Natural killer cell treated with Interleukin-12 subunit alpha and Interleukin-12 subunit beta and Interleukin-15 and Interleukin-18, amount 100 ng/mL, for 72 hours (primary cell): ENCODE measurements at regions not wholly inside any gene's neighbourhood (a gene's known extent, or its start where the extent isn't known, plus 50 kb on each side); places are given as distances from the start of the nearest gene placed in this dataset.

Source experiments
- ATAC-seq, 2 donors: fragments of 150-1000 bp; cut with Tn5 transposase in 1 of 2; sonication (Bioruptor Pico), chemical (Tn5 transposase) in 1 of 2; 2 replicates each; pipeline ENCODE4 v1.10.0; 2021
- DNase-seq: peaks from one replicate; pipeline ENCODE4 v3.0.0; 2022; ENCODE audit warnings: low spot score
- H3K27ac Mint-ChIP-seq, 2 donors: 1 replicate in 1 of 2; 2 replicates in 1 of 2; pipeline ENCODE4 v1.8.0; 2022; ENCODE audit warnings: mixed read lengths in 2 of 2, mild to moderate bottlenecking in 1 of 2, moderate library complexity in 1 of 2
- H3K27me3 Mint-ChIP-seq, 2 donors: 1 replicate in 1 of 2; 2 replicates in 1 of 2; pipeline ENCODE4 v1.8.0; 2022; ENCODE audit warnings: mixed read lengths in 2 of 2
- H3K36me3 Mint-ChIP-seq: one replicate; pipeline ENCODE4 v1.8.0; 2022; ENCODE audit warnings: mixed read lengths
- H3K4me1 Mint-ChIP-seq, 2 donors: 1 replicate in 1 of 2; 2 replicates in 1 of 2; pipeline ENCODE4 v1.8.0; 2022; ENCODE audit warnings: low read depth in 2 of 2, mixed read lengths in 2 of 2, mild to moderate bottlenecking in 1 of 2
- H3K4me3 Mint-ChIP-seq: one replicate; pipeline ENCODE4 v1.8.0; 2022; ENCODE audit warnings: mixed read lengths
- H3K9me3 Mint-ChIP-seq: 2 replicates; pipeline ENCODE4 v1.8.0; 2022; ENCODE audit warnings: mixed read lengths

DNA sequence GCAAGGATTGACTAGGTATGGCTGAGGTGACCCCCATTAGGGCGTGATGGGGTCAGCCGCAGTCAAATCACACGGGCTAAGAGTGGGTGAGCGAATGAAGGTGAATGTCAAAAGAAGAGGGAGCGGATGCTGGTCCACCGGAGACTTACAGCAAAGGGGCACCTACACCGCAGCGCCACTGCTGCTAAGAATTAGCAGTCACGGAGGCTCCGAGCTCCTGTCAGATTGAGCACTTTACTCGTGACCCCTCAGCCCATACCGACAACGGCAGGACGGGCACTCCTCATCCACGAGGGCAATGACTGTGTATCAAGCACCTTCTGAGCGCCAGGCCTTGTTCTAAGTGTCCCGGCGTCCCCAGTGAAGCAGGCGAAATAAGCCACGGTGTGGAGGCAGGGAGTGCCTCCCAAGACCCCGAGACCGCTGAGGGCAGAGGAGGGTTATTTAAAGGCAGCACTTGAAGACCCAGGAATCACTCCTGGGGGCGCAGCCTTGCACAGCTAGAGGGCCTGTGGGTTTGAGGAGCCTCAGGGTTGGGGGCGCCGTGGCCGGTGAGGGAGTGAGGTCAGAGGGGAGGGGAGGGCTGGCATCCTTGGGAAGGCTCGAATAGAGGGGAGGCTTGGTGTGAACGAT lies 61.6 kb upstream of the GATA2 start:
- Mint-ChIP-seq H3K36me3 (no peaks in the 10 kb centered on the region), H3K9me3 (no peaks in the 10 kb centered on the region), H3K27ac (no peak overlapping the region), H3K4me1 (no peaks in the 10 kb centered on the region), H3K4me3 (no peak overlapping the region), H3K27me3 (peaks cover 38 to 39% of the 10 kb centered on the region in 2 donors)
- ATAC-seq, result peak in 1 of 2 donors; percentile 7
- DNase-seq, result no peak

DNA sequence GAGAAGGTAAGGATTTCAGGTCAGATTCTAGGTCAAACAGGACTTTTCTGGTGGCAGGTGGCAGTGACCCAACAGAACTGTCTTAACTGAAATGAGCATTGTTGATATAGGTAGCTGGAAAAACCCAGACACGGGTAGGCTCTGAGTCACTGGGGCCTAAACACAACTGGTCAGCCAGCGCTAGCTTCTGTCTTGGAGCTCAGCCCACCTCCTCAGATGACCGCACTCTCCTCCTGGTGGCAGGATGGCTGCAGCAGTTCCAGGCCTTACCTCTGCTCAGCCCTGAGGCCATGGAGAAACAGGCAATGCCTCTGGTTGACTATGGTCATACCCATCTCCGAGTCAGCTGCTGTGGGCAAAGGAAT lies 61.1 kb upstream of the GATA2 start:
- DNase-seq (no peak), ATAC-seq (no peak)
- Mint-ChIP-seq H3K4me1 (no peaks in the 10 kb centered on the region), H3K27ac (peak overlapping the region in 1 of 2 donors; percentile 50), H3K9me3 (no peaks in the 10 kb centered on the region), H3K27me3 (peaks cover 36% of the 10 kb centered on the region in 2 donors), H3K4me3 (no peak overlapping the region), H3K36me3 (no peaks in the 10 kb centered on the region)

DNA sequence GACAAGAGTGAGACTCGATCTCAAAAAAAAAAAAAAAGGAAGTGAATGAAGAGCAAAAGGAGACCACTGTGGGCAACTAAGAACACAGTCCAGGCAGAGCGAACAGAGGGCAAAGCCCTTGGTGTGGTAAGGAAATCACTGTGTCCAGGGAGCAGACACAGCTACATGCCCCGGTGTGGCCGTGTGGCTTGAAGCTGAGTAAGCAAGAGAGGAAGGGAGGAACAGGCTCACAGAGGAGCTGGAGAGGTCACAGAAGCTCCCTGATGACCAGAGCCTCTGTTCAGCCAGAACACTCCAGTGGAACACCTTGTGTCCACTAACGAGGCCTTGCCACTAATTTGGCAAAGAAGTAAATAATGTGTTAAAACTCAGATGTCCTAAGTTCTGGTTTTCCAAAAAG lies 60.6 kb upstream of the GATA2 start:
- ATAC-seq (no peak), DNase-seq (no peak)
- no peaks in the 10 kb centered on the region for H3K4me1 Mint-ChIP-seq
- peaks cover 36% of the 10 kb centered on the region in 2 donors for H3K27me3 Mint-ChIP-seq
- no peaks in the 10 kb centered on the region for H3K36me3 Mint-ChIP-seq
- H3K4me3 Mint-ChIP-seq, result no peak overlapping the region
- no peaks in the 10 kb centered on the region for H3K9me3 Mint-ChIP-seq
- peak overlapping the region in 1 of 2 donors; percentile 50 for H3K27ac Mint-ChIP-seq

DNA sequence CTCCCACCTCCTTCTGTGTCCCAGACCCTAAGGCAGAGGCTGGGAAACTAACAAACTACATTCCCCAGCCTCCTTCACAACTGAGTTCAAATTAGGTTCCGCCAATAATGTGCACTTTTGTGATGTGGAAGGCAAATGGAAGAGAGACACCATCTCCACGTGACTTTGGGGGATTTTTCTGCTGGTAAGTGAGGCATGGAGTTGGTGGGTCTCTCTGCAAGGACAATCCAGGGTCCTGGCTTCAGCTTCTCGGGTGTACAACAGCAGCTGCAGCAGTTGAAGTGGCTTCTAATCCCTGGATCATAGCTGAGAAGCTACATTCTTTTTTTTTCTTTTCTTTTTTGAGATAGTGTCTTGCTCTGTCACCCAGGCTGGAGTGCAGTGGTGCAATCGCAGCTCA lies 58.9 kb upstream of the GATA2 start:
- H3K9me3 Mint-ChIP-seq, result no peaks in the 10 kb centered on the region
- H3K36me3 Mint-ChIP-seq, result no peaks in the 10 kb centered on the region
- ATAC-seq (no peak), DNase-seq (no peak)
- H3K27ac Mint-ChIP-seq, result no peak overlapping the region
- no peaks in the 10 kb centered on the region for H3K4me1 Mint-ChIP-seq
- H3K4me3 Mint-ChIP-seq, result no peak overlapping the region
- H3K27me3 Mint-ChIP-seq, result peaks cover 35 to 37% of the 10 kb centered on the region in 2 donors

DNA sequence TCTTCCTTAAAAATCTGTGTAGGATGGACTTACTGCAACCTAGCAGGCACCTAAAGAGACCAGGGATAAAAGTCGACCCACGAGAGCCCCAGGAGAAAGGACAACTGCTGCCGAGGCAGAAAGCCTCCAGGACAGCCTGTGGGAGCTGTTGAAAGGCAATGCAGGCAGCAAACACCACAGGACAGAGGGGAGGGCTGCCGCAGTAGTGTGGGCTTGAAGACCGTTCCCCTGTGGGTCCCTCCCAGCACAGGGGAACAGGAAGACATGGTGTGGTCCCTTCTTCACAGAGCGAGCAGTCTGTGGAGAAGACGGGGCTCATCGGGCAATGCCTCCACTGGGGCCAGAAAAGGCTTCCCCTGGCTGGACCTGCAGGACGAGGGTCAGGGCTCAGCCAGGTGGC lies 58.5 kb upstream of the GATA2 start:
- Mint-ChIP-seq H3K36me3 (no peaks in the 10 kb centered on the region), H3K9me3 (no peaks in the 10 kb centered on the region), H3K4me3 (no peak overlapping the region), H3K27ac (no peak overlapping the region), H3K27me3 (peaks cover 31 to 37% of the 10 kb centered on the region in 2 donors), H3K4me1 (no peaks in the 10 kb centered on the region)
- no peak for DNase-seq
- ATAC-seq, result no peak

DNA sequence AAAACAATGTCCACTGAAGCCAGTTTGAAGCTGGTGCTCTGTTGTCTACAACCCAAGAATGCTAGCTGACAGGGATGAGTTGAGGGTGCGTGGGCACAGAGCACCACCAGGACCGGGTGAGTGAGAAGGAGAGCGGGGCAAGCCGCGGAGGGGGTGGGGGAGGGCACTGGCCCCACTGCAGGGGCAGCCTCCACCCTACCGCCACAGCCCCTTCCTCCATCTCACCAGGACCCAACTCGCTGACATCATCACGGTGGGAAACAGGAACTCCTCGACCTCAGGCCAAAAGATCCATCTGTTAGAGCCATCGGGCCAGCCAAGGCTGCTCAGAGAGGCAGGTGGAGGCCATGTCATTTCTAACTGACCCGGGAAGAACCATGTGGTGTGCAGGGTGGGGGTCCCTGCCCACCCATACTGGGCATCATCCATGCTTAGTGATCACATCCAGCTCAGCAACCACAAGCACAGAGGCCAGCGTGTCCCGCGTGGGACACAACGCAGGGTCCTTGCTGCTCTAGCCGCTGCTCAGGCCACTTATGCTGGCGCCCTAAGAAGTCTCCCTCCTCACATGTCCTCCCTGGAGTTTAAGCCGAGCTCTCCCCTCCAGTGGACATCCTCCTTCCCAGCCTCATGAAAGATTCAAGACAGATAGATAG lies 57.6 kb upstream of the GATA2 start:
- Mint-ChIP-seq H3K4me1 (no peaks in the 10 kb centered on the region), H3K9me3 (no peaks in the 10 kb centered on the region), H3K27me3 (peaks cover 28 to 36% of the 10 kb centered on the region in 2 donors), H3K4me3 (no peak overlapping the region), H3K36me3 (no peaks in the 10 kb centered on the region), H3K27ac (no peak overlapping the region)
- DNase-seq, result no peak
- no peak for ATAC-seq

DNA sequence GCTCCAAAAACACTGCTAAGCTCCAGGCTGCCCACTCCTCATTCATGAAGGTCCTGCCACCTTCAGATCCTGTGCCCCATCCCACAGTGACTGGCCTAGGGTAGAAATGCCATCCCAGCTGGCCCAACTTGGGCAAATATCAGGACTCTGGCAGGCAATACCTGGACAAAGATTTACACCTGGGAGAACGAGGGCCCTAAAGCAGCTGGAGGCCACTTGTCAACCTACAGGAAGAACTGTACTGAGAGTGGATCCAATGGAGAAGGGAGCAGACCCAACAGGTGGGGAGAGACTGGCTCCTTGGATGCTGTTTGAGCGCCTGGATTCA lies 57.1 kb upstream of the GATA2 start:
- H3K27ac Mint-ChIP-seq, result no peak overlapping the region
- no peaks in the 10 kb centered on the region for H3K4me1 Mint-ChIP-seq
- DNase-seq (no peak), ATAC-seq (no peak)
- no peaks in the 10 kb centered on the region for H3K9me3 Mint-ChIP-seq
- H3K27me3 Mint-ChIP-seq, result peaks cover 28 to 36% of the 10 kb centered on the region in 2 donors
- no peaks in the 10 kb centered on the region for H3K36me3 Mint-ChIP-seq
- no peak overlapping the region for H3K4me3 Mint-ChIP-seq

DNA sequence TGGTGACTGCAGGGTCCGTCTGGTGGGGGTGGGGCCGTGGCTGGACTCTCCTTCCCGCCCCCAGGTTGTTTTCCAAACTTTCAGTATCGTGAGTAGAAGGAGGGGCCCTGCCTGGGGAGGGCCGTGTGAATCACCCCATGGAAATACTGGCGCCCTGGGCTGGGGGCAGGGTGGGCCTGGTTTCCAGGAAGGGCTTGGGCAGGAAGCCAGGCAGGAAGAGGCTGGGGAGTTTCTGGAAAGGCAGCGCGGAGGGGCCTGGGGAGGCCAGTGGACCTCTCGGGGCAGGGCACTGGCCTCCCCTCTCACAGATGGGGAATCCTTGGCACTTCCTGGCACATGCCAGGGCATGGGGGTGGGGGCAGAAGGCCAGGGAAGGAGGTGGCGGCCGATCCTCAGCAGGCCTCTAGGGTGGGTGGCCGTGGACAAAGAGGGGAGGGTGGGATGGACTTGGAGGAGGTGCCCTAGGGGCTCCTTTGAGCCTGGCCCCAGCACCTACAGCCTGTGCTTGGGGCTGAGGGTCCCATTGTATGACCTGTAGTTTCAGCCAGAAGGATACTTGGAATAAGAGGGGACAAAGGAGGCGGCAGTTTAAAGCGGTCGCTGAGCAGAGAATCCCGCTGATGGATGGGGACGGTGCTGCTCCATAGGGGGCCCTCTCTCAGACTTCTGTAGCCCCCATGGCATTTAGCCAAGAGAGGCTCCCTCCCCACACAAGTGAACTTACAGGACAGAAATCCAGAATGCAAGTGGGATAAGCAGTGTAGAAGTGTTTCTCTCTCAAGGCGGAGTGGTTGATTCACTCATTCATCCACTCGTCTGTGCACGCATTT lies 56.5 kb upstream of the GATA2 start:
- Mint-ChIP-seq H3K27me3 (peaks cover 24 to 33% of the 10 kb centered on the region in 2 donors), H3K27ac (no peak overlapping the region), H3K36me3 (no peaks in the 10 kb centered on the region), H3K4me1 (no peaks in the 10 kb centered on the region), H3K9me3 (no peaks in the 10 kb centered on the region), H3K4me3 (no peak overlapping the region)
- ATAC-seq (no peak), DNase-seq (no peak)

DNA sequence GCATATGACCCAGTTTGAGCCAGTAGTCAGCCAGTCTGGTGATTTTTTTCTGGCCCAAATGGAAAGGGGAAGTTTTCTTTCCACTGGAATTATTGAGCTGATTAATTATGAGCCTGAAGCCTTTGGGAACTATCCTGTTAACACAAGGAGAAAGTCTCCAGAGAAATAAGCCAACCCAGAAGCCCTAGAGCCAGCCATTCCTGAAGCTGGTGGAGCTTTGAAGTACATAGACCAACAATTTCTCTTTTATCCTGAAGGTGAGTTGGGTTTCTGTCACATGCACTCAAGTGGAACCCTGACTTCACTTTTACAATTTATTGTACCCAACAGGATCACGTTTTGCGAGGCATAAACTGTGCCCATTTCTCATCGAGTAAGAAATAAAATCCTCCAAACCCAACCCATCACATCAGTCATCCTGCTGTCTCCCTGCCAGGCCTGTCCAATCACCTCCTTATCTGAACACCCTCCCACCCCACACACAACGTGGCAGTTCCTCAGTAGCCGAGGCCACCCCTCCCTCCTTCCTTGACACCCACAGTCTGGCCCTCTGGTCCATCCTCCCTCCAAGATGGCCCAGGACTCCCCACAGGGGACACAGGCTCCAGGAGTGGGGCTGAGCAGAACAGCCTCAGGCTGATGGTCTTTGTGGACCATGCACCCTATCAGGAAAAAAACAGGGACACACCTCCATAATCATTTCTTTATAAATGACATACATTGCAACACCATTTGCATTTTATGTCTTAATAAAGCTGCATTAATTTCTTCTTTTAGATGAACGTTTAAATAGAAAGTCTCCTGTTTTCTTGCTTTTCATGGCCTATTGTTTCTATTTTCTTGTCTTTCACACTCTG lies 55.7 kb upstream of the GATA2 start:
- ATAC-seq (no peak), DNase-seq (no peak)
- H3K4me1 Mint-ChIP-seq, result no peaks in the 10 kb centered on the region
- H3K27me3 Mint-ChIP-seq, result peaks cover 15 to 26% of the 10 kb centered on the region in 2 donors
- no peaks in the 10 kb centered on the region for H3K9me3 Mint-ChIP-seq
- H3K27ac Mint-ChIP-seq, result no peak overlapping the region
- no peak overlapping the region for H3K4me3 Mint-ChIP-seq
- peaks cover under 1% of the 10 kb centered on the region for H3K36me3 Mint-ChIP-seq

DNA sequence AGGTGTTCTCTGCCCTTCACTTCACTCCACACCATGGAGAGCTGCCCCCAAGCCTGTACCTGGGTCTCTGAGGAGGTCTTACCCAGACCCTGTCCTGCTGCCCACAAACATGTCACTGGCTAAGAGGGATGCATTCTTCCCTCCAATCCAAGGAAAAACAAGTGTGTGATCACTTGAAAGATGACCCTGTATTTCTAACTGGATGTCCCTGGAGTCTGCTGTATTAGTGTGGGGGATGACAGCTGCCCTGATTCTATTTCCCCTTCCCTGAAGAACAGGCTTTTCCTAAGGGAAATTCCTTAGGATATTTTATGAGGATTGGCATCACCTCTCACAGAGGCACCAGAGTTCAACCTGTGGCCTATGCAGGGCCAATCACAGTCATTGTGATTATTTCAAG lies 55.0 kb upstream of the GATA2 start:
- peaks cover 15 to 22% of the 10 kb centered on the region in 2 donors for H3K27me3 Mint-ChIP-seq
- H3K4me3 Mint-ChIP-seq, result no peak overlapping the region
- H3K9me3 Mint-ChIP-seq, result no peaks in the 10 kb centered on the region
- peaks cover 6% of the 10 kb centered on the region for H3K36me3 Mint-ChIP-seq
- H3K4me1 Mint-ChIP-seq, result no peaks in the 10 kb centered on the region
- ATAC-seq (no peak), DNase-seq (no peak)
- no peak overlapping the region for H3K27ac Mint-ChIP-seq

DNA sequence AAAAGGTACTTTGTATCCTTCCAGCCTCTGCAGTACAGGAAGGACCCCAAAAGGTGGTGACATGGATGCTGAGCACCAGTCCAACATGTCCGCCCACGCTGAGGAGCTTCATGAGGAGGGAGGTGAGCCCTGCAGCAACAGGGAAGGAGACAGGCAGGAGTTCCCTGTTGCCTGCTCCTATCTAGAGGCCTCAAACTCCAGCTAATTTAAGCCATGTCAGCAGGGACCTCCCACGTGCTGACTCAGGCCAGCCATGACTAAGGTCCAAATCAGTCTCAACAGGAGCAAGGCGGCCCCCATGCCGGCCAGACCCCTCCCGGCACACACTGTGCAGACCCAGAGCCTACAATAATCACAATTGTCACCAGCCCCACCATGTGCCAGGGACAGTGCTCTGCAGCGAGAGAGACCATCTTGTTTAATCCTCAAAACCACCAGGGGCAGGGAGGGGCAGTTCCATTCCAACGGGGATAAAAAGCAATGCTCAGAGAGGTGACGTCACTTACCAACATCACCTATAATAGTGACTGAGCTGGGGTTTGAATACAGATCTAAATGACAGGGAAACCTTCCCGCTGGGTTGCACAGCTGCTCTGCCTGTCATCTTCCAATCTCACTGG lies 54.5 kb upstream of the GATA2 start:
- Mint-ChIP-seq H3K36me3 (peaks cover 12% of the 10 kb centered on the region), H3K4me1 (no peaks in the 10 kb centered on the region), H3K9me3 (peaks cover 2% of the 10 kb centered on the region), H3K4me3 (no peak overlapping the region), H3K27me3 (peaks cover 15 to 21% of the 10 kb centered on the region in 2 donors), H3K27ac (no peak overlapping the region)
- no peak for DNase-seq
- ATAC-seq, result peak; percentile 33 to 37

DNA sequence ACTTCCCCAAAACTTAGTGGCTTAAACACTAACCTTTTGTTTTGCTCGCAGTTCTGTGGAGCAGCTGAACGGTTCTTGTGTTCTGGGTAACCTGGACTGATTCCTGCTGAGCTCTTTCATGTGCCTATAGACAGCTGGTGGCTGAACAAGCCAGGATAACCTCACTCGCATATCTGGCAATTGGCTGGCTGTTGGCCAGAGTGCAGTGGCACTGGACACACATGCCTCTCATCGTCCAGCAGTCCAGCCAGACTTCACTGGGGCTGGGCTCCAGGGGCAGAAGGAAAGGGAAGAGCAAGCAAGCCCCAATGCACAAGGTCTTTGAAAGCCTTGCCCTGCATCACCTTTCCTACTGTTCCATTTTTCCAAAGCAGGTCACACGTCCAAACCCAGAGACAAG lies 53.6 kb upstream of the GATA2 start:
- Mint-ChIP-seq H3K4me3 (no peak overlapping the region), H3K9me3 (peaks cover 2% of the 10 kb centered on the region), H3K27ac (no peak overlapping the region), H3K36me3 (peaks cover 12% of the 10 kb centered on the region), H3K4me1 (no peaks in the 10 kb centered on the region), H3K27me3 (peaks cover 13 to 20% of the 10 kb centered on the region in 2 donors)
- DNase-seq (no peak), ATAC-seq (no peak)

DNA sequence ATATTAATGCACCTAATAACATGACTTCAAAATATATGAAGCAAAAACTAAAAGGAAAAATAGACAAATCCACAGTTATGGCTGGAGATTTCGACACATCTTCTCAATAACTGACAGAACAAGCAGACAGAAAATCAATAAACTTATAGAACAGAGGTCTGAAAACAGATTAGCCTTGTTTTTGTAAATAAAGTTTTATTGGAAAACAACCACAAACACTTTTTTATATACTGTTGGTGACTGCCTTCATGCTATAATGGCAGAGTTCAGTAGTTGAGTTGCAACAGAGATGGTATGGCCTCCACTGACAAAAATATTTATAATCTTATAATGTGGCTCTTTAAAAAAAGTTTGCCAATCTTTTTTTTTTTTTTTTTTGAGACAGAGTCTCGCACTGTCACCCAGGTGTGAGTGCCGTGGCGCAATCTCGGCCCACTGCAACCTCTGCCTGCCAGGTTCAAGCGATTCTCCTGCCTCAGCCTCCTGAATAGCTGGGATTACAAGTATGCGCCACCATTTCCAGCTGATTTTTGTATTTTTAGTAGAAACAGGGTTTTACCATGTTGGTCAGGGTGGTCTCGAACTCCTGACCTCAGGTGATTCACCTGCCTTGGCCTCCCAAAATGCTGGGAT lies 52.2 kb upstream of the GATA2 start:
- ATAC-seq, result no peak
- no peak for DNase-seq
- H3K36me3 Mint-ChIP-seq, result peaks cover 12% of the 10 kb centered on the region
- no peak overlapping the region for H3K4me3 Mint-ChIP-seq
- H3K27ac Mint-ChIP-seq, result no peak overlapping the region
- H3K9me3 Mint-ChIP-seq, result peaks cover 2% of the 10 kb centered on the region
- no peaks in the 10 kb centered on the region for H3K4me1 Mint-ChIP-seq
- H3K27me3 Mint-ChIP-seq, result peaks cover 19 to 20% of the 10 kb centered on the region in 2 donors
